ENCODE measurements at regions not wholly inside any gene's neighbourhood (a gene's known extent, or its start where the extent isn't known, plus 50 kb on each side); places are given as distances from the start of the nearest gene placed in this dataset.

DNA sequence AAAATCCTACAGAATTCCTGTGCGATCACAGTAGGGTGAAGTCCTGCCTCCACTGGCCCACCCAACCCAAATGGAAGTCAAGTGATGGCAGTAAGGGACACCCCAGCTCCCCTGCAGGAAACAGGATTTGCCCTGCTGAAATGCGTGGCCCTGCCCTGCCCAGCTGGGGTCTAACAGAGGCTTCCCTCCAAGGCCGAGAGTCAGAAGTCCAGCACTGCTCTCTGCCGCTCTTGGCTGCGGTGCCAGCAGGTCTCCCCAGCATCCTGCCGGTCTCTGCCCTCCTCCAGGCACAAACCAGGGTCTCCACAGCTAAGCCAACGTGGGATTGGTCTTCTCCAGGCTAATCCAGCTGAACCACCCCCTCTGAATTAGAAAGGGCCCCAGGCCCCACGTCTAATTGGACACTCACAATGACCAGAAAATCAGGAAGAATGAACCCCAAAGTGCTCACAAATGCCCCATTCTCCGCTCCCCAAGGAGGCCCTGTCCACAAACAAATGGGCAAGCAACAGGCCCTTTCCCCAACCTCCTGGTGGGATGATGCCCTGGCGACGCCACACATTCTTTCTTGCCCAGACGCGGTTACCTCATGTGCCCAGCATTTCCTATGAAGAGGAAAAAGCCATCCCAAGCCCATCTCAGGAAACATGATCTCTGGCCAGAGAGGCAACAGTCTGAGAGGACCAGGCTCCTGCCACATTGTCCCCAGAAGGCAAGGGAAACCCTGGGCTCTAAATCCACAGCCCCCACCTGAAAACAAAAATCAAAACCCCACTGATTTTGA lies 117.2 kb downstream of the BANF2 start:
- Histone ChIP-seq H3K27ac (ENCODE audit: low read depth, low read length) (no peak overlapping the region), H3K4me2 (ENCODE audit: low read length) (peak overlapping the region; percentile 52), H3K4me1 (ENCODE audit: insufficient read depth, low read length) (peaks cover 8% of the 10 kb centered on the region), H3K27me3 (ENCODE audit: insufficient read depth, low read length) (no peaks in the 10 kb centered on the region), H3K36me3 (ENCODE audit: insufficient read depth, low read length) (no peaks in the 10 kb centered on the region), H3K9ac (ENCODE audit: low read length) (no peak overlapping the region), H3K4me3 (ENCODE audit: insufficient read depth, low read depth, low read length) (no peak overlapping the region), H3K9me3 (ENCODE audit: insufficient read depth, low read depth, low read length) (no peaks in the 10 kb centered on the region), H2AFZ (ENCODE audit: low read depth, low read length) (peak overlapping the region; percentile 16), H4K20me1 (ENCODE audit: insufficient read depth, low read length) (no peaks in the 10 kb centered on the region), H3K79me2 (ENCODE audit: insufficient read depth, low read length) (no peaks in the 10 kb centered on the region)
- no peak for TF ChIP-seq EZH2 (IDR thresholded peaks at IDR 0.05; ENCODE audit: insufficient read depth, low read length)
- TF ChIP-seq, protein P1, sequence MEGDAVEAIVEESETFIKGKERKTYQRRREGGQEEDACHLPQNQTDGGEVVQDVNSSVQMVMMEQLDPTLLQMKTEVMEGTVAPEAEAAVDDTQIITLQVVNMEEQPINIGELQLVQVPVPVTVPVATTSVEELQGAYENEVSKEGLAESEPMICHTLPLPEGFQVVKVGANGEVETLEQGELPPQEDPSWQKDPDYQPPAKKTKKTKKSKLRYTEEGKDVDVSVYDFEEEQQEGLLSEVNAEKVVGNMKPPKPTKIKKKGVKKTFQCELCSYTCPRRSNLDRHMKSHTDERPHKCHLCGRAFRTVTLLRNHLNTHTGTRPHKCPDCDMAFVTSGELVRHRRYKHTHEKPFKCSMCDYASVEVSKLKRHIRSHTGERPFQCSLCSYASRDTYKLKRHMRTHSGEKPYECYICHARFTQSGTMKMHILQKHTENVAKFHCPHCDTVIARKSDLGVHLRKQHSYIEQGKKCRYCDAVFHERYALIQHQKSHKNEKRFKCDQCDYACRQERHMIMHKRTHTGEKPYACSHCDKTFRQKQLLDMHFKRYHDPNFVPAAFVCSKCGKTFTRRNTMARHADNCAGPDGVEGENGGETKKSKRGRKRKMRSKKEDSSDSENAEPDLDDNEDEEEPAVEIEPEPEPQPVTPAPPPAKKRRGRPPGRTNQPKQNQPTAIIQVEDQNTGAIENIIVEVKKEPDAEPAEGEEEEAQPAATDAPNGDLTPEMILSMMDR (IDR thresholded peaks at IDR 0.05; ENCODE audit: insufficient read depth, low read depth, low read length) = no peak
- no peak for FAIRE-seq
- Mint-ChIP-seq H3K27ac (ENCODE audit: unreplicated experiment) (peak overlapping the region; percentile 26), H3K4me3 (ENCODE audit: unreplicated experiment) (no peak overlapping the region), H3K9me3 (ENCODE audit: unreplicated experiment) (peaks cover 4% of the 10 kb centered on the region), H3K4me1 (ENCODE audit: low read depth, unreplicated experiment) (peaks cover 7% of the 10 kb centered on the region), H3K36me3 (ENCODE audit: low read depth, unreplicated experiment) (no peaks in the 10 kb centered on the region), H3K27me3 (ENCODE audit: low read depth, unreplicated experiment) (peaks cover 9% of the 10 kb centered on the region)
- DNase-seq (ENCODE audit: low read depth) = peak; percentile 44

DNA sequence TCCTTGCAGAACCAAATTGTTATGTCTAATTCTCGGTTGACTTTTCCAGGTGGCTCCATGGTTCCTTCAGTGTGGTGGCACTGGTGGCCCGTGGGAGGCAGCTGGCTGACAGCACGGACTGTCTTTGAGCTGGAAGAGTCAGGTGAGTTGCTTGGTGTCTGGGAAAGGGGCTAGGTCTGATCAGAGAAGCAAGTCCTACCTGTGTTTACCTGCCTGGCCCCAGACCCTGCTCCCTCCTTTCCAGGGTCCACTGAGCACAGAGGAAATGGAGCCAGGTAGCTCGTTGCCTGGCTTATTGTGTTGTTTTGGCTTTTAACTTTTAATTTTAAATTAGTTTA lies 111.8 kb downstream of the BANF2 start:
- H3K27me3 Mint-ChIP-seq (ENCODE audit: low read depth, unreplicated experiment) = peaks cover 12% of the 10 kb centered on the region
- H3K4me1 ChIP-seq (ENCODE audit: insufficient read depth, low read length) = peaks cover 15% of the 10 kb centered on the region
- H3K9me3 Mint-ChIP-seq (ENCODE audit: unreplicated experiment) = no peaks in the 10 kb centered on the region
- H4K20me1 ChIP-seq (ENCODE audit: insufficient read depth, low read length) = no peaks in the 10 kb centered on the region
- no peak overlapping the region for H3K4me3 ChIP-seq (ENCODE audit: insufficient read depth, low read depth, low read length)
- no peak for TF ChIP-seq EZH2 (IDR thresholded peaks at IDR 0.05; ENCODE audit: insufficient read depth, low read length)
- TF ChIP-seq, protein P1 (IDR thresholded peaks at IDR 0.05; ENCODE audit: insufficient read depth, low read depth, low read length) = no peak
- no peaks in the 10 kb centered on the region for H3K27me3 ChIP-seq (ENCODE audit: insufficient read depth, low read length)
- no peaks in the 10 kb centered on the region for H3K9me3 ChIP-seq (ENCODE audit: insufficient read depth, low read depth, low read length)
- FAIRE-seq = no peak
- no peak overlapping the region for H3K27ac ChIP-seq (ENCODE audit: low read depth, low read length)
- H3K79me2 ChIP-seq (ENCODE audit: insufficient read depth, low read length) = no peaks in the 10 kb centered on the region
- no peak overlapping the region for H3K4me2 ChIP-seq (ENCODE audit: low read length)
- no peak overlapping the region for H2AFZ ChIP-seq (ENCODE audit: low read depth, low read length)
- no peak for DNase-seq (ENCODE audit: low read depth)
- H3K4me3 Mint-ChIP-seq (ENCODE audit: unreplicated experiment) = no peak overlapping the region
- no peak overlapping the region for H3K27ac Mint-ChIP-seq (ENCODE audit: unreplicated experiment)
- H3K36me3 ChIP-seq (ENCODE audit: insufficient read depth, low read length) = no peaks in the 10 kb centered on the region
- no peak overlapping the region for H3K9ac ChIP-seq (ENCODE audit: low read length)
- no peaks in the 10 kb centered on the region for H3K36me3 Mint-ChIP-seq (ENCODE audit: low read depth, unreplicated experiment)
- H3K4me1 Mint-ChIP-seq (ENCODE audit: low read depth, unreplicated experiment) = peaks cover 6% of the 10 kb centered on the region
